Heart left ventricle (tissue), 13 donors: ENCODE measurements at regions not wholly inside any gene's neighbourhood (a gene's known extent, or its start where the extent isn't known, plus 50 kb on each side); places are given as distances from the start of the nearest gene placed in this dataset.

Source experiments
- CTCF ChIP-seq, 12 donors: fragments of 200-600 bp; sonication (generic) in 4 of 12; IDR thresholded peaks; one replicate each; pipeline versions ENCODE4 v1.5.0 to v1.8.0; 2018 to 2022; ENCODE audit warnings: antibody characterized with exemption in 12 of 12, mild to moderate bottlenecking in 5 of 12
- POLR2A ChIP-seq, 2 donors: fragments of 450-650 bp; IDR thresholded peaks; one replicate each; pipeline ENCODE4 v1.6.1; 2017; ENCODE audit warnings: antibody characterized with exemption in 2 of 2, mild to moderate bottlenecking in 2 of 2, moderate library complexity in 2 of 2
- donor health status: ischemic (EF 13 %, LVEDD 7.1; RV severe dilation, severe dysfunction).
- donor health status: DM: no; HTN: yes; CAD: no.
- donor health status: DM: no; HTN: no; CAD: no.
- donor health status: ischemic (EF 25% LVEDD 6.9; RV normal size, moderate dysfunction).
- donor health status: ischemic (EF 25% LVEDD 5.7; RV mildly dilated, moderate dysfunction).
- donor health status: ischemic (EF 35%, LVEDD 5.7; RV mildly dilated, moderate dysfunction).
- donor health status: nonischemic (EF 11% LVEDD 7.7; RV severe dilation, severe dysfunction).
- donor health status: DM: yes; HTN: yes; CAD: no.
- donor health status: PGD.
- donor health status: ischemic (EF 29% LVEDD 5.4; RV normal size, mild dysfunction).
- donor health status: nonischemic (EF 23%, LVEDD 6.1; RV moderate dilation, normal function).

GRCh38 chr13:106329941-106330340, 205.5 kb downstream of the EFNB2 start:
- TF ChIP-seq CTCF (IDR thresholded peaks at IDR 0.05), result no peak
- TF ChIP-seq POLR2A (IDR thresholded peaks at IDR 0.05), result no peak
